GM23338 (cell line): ENCODE measurements at regions not wholly inside any gene's neighbourhood (a gene's known extent, or its start where the extent isn't known, plus 50 kb on each side); places are given as distances from the start of the nearest gene placed in this dataset.

Source experiments
- ATAC-seq: fragments of 200-7000 bp; cut with Tn5 transposase; 3 replicates; pipeline ENCODE4 v1.9.1; 2020
- DNase-seq: peaks from one replicate; pipeline ENCODE4 v3.0.0-alpha.2; 2015; ENCODE audit warnings: low spot score
- H2AFZ ChIP-seq: fragments of 200-600 bp; sonication (generic); 2 replicates; pipeline ENCODE4 v1.8.0; 2016; ENCODE audit warnings: antibody characterized with exemption, mild to moderate bottlenecking, moderate library complexity
- H3F3A ChIP-seq: fragments of 200-600 bp; sonication (generic); replicated peaks from 2 replicates; pipeline ENCODE4 v1.8.0; 2017; ENCODE audit warnings: antibody characterized with exemption, mixed run types, low read depth
- H3K27ac ChIP-seq: fragments of 200-600 bp; sonication (generic); 2 replicates; pipeline ENCODE4 v1.6.1; 2016; ENCODE audit warnings: low read depth
- H3K27me3 ChIP-seq: fragments of 200-600 bp; sonication (generic); 2 replicates; pipeline ENCODE4 v1.8.0; 2016; ENCODE audit warnings: mild to moderate bottlenecking, mixed run types, moderate library complexity; ENCODE audit not compliant: insufficient read depth
- H3K36me3 ChIP-seq: fragments of 200-600 bp; sonication (generic); 2 replicates; pipeline ENCODE4 v1.8.0; 2016; ENCODE audit warnings: mild to moderate bottlenecking; ENCODE audit not compliant: insufficient read depth
- H3K4me1 ChIP-seq: fragments of 200-600 bp; sonication (generic); 2 replicates; pipeline ENCODE4 v1.8.0; 2016; ENCODE audit warnings: mild to moderate bottlenecking, moderate library complexity; ENCODE audit not compliant: insufficient read depth
- H3K4me2 ChIP-seq: fragments of 200-600 bp; sonication (generic); 2 replicates; pipeline ENCODE4 v1.7.1; 2017; ENCODE audit warnings: mixed run types
- H3K4me3 ChIP-seq: fragments of 200-600 bp; sonication (generic); 2 replicates; pipeline ENCODE4 v1.6.1; 2016; ENCODE audit warnings: mixed run types
- H3K79me2 ChIP-seq: fragments of 200-600 bp; sonication (generic); replicated peaks from 2 replicates; pipeline ENCODE4 v1.8.0; 2017; ENCODE audit warnings: mild to moderate bottlenecking; ENCODE audit not compliant: insufficient read depth
- H3K9me2 ChIP-seq: fragments of 200-600 bp; sonication (generic); 2 replicates; pipeline ENCODE4 v1.8.0; 2017; ENCODE audit not compliant: insufficient read depth
- H4K20me1 ChIP-seq: fragments of 200-600 bp; sonication (generic); replicated peaks from 2 replicates; pipeline ENCODE4 v1.8.0; 2017; ENCODE audit warnings: mild to moderate bottlenecking; ENCODE audit not compliant: insufficient read depth
- H3K27ac Mint-ChIP-seq: 2 replicates; pipeline ENCODE4 v1.8.0; 2020; ENCODE audit warnings: inconsistent platforms, mild to moderate bottlenecking, moderate library complexity, mixed read lengths
- H3K27me3 Mint-ChIP-seq: 3 replicates; pipeline ENCODE4 v1.8.0; 2022; ENCODE audit warnings: low read depth, mild to moderate bottlenecking, moderate library complexity, mixed read lengths, inconsistent platforms; ENCODE audit not compliant: insufficient read depth, poor library complexity
- H3K36me3 Mint-ChIP-seq: 3 replicates; pipeline ENCODE4 v1.8.0; 2021; ENCODE audit warnings: low read depth, mild to moderate bottlenecking, inconsistent platforms, moderate library complexity, mixed read lengths
- H3K4me1 Mint-ChIP-seq: 3 replicates; pipeline ENCODE4 v1.8.0; 2020; ENCODE audit warnings: mild to moderate bottlenecking, inconsistent platforms, mixed read lengths
- H3K4me3 Mint-ChIP-seq: 3 replicates; pipeline ENCODE4 v1.8.0; 2021; ENCODE audit warnings: moderate library complexity, mild to moderate bottlenecking, inconsistent platforms, mixed read lengths
- H3K9me3 Mint-ChIP-seq: 3 replicates; pipeline ENCODE4 v1.8.0; 2020; ENCODE audit warnings: moderate library complexity, mild to moderate bottlenecking, inconsistent platforms, mixed read lengths
- EZH2phosphoT487 ChIP-seq: fragments of 200-600 bp; sonication (generic); IDR thresholded peaks from one replicate; pipeline ENCODE4 v1.8.1; 2018; ENCODE audit warnings: antibody characterized with exemption; ENCODE audit not compliant: unreplicated experiment
- JUNB ChIP-seq: IDR thresholded peaks from one replicate; pipeline ENCODE4 v1.6.1; 2016; ENCODE audit warnings: antibody characterized with exemption; ENCODE audit not compliant: unreplicated experiment
- STAT1 ChIP-seq: IDR thresholded peaks from one replicate; pipeline ENCODE4 v1.6.1; 2016; ENCODE audit warnings: antibody characterized with exemption; ENCODE audit not compliant: unreplicated experiment
- TF ChIP-seq, protein P1 (sequence below), 2 experiments: fragments of 200-600 bp in 1 of 2; sonication (generic) in 1 of 2; conservative IDR thresholded peaks; 2 replicates each; pipeline versions ENCODE4 v1.5.1 to v1.6.1; 2016 to 2017; ENCODE audit warnings: antibody characterized with exemption in 2 of 2, low read depth in 2 of 2, mild to moderate bottlenecking in 2 of 2, moderate library complexity in 1 of 2
- TF ChIP-seq, protein P2 (sequence below): IDR thresholded peaks from one replicate; pipeline ENCODE4 v1.6.1; 2018; ENCODE audit warnings: antibody characterized with exemption; ENCODE audit not compliant: unreplicated experiment
- TF ChIP-seq, protein P3 (sequence below): fragments of 250-450 bp; sonication (Bioruptor Pico); IDR thresholded peaks from 2 replicates; pipeline ENCODE4 v1.5.0; 2020; ENCODE audit warnings: mild to moderate bottlenecking, moderate library complexity

DNA sequence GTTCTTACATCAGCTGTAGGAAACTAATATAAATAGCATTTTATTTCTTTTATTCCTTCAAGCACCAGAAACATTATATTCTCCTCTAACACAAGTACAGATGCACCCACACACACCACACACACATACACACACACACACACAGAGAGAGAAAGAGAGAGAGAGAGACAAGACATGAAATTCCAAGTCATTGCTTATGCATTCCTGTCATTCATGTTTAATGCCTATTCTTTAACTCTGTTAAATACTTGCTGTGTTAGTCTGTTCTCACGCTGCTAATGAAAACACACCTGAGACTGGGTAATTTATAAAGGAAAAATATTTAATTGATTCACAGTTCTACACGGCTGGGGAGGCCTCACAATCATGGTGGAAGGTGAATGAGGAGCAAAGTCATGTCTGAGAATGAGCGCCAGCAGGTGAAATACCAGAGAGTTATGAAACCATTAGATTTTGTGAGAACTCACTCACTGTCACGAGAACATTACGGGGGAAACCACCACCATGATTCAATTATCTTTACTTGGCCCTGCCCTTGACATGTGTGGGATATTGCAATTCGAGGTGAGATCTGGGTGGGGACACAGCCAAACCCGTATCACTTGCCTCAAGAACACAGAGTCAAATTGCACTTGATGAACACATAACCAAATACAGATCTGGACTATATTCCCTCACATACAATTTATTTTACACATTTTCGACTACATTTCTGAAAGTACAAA is 1058.1 kb upstream of the TMPRSS15 start:
- Histone ChIP-seq H3K27ac (no peak overlapping the region), H3K36me3 (no peaks in the 10 kb centered on the region), H3K4me1 (no peaks in the 10 kb centered on the region), H3F3A (no peaks in the 10 kb centered on the region), H2AFZ (no peak overlapping the region; the same call in 1 of the 2 replicates), H3K4me2 (no peak overlapping the region), H3K4me3 (no peak overlapping the region), H3K79me2 (no peaks in the 10 kb centered on the region), H3K27me3 (no peaks in the 10 kb centered on the region), H4K20me1 (no peaks in the 10 kb centered on the region), H3K9me2 (peaks cover 8% of the 10 kb centered on the region; the same call in 1 of the 2 replicates)
- Mint-ChIP-seq H3K4me3 (no peak overlapping the region), H3K27me3 (no peaks in the 10 kb centered on the region), H3K4me1 (no peaks in the 10 kb centered on the region), H3K27ac (no peak overlapping the region; the same call in 1 of the 2 replicates), H3K36me3 (peaks cover 5% of the 10 kb centered on the region; the same call in 2 of the 3 replicates), H3K9me3 (no peaks in the 10 kb centered on the region)
- TF ChIP-seq JUNB (no peak), STAT1 (no peak), EZH2phosphoT487 (no peak)
- TF ChIP-seq, protein P1, sequence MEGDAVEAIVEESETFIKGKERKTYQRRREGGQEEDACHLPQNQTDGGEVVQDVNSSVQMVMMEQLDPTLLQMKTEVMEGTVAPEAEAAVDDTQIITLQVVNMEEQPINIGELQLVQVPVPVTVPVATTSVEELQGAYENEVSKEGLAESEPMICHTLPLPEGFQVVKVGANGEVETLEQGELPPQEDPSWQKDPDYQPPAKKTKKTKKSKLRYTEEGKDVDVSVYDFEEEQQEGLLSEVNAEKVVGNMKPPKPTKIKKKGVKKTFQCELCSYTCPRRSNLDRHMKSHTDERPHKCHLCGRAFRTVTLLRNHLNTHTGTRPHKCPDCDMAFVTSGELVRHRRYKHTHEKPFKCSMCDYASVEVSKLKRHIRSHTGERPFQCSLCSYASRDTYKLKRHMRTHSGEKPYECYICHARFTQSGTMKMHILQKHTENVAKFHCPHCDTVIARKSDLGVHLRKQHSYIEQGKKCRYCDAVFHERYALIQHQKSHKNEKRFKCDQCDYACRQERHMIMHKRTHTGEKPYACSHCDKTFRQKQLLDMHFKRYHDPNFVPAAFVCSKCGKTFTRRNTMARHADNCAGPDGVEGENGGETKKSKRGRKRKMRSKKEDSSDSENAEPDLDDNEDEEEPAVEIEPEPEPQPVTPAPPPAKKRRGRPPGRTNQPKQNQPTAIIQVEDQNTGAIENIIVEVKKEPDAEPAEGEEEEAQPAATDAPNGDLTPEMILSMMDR (conservative IDR thresholded peaks at IDR 0.05; ENCODE audit: low read depth in 2 of 2): no peak
- TF ChIP-seq, protein P2, sequence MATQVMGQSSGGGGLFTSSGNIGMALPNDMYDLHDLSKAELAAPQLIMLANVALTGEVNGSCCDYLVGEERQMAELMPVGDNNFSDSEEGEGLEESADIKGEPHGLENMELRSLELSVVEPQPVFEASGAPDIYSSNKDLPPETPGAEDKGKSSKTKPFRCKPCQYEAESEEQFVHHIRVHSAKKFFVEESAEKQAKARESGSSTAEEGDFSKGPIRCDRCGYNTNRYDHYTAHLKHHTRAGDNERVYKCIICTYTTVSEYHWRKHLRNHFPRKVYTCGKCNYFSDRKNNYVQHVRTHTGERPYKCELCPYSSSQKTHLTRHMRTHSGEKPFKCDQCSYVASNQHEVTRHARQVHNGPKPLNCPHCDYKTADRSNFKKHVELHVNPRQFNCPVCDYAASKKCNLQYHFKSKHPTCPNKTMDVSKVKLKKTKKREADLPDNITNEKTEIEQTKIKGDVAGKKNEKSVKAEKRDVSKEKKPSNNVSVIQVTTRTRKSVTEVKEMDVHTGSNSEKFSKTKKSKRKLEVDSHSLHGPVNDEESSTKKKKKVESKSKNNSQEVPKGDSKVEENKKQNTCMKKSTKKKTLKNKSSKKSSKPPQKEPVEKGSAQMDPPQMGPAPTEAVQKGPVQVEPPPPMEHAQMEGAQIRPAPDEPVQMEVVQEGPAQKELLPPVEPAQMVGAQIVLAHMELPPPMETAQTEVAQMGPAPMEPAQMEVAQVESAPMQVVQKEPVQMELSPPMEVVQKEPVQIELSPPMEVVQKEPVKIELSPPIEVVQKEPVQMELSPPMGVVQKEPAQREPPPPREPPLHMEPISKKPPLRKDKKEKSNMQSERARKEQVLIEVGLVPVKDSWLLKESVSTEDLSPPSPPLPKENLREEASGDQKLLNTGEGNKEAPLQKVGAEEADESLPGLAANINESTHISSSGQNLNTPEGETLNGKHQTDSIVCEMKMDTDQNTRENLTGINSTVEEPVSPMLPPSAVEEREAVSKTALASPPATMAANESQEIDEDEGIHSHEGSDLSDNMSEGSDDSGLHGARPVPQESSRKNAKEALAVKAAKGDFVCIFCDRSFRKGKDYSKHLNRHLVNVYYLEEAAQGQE: no peak
- TF ChIP-seq, protein P3, sequence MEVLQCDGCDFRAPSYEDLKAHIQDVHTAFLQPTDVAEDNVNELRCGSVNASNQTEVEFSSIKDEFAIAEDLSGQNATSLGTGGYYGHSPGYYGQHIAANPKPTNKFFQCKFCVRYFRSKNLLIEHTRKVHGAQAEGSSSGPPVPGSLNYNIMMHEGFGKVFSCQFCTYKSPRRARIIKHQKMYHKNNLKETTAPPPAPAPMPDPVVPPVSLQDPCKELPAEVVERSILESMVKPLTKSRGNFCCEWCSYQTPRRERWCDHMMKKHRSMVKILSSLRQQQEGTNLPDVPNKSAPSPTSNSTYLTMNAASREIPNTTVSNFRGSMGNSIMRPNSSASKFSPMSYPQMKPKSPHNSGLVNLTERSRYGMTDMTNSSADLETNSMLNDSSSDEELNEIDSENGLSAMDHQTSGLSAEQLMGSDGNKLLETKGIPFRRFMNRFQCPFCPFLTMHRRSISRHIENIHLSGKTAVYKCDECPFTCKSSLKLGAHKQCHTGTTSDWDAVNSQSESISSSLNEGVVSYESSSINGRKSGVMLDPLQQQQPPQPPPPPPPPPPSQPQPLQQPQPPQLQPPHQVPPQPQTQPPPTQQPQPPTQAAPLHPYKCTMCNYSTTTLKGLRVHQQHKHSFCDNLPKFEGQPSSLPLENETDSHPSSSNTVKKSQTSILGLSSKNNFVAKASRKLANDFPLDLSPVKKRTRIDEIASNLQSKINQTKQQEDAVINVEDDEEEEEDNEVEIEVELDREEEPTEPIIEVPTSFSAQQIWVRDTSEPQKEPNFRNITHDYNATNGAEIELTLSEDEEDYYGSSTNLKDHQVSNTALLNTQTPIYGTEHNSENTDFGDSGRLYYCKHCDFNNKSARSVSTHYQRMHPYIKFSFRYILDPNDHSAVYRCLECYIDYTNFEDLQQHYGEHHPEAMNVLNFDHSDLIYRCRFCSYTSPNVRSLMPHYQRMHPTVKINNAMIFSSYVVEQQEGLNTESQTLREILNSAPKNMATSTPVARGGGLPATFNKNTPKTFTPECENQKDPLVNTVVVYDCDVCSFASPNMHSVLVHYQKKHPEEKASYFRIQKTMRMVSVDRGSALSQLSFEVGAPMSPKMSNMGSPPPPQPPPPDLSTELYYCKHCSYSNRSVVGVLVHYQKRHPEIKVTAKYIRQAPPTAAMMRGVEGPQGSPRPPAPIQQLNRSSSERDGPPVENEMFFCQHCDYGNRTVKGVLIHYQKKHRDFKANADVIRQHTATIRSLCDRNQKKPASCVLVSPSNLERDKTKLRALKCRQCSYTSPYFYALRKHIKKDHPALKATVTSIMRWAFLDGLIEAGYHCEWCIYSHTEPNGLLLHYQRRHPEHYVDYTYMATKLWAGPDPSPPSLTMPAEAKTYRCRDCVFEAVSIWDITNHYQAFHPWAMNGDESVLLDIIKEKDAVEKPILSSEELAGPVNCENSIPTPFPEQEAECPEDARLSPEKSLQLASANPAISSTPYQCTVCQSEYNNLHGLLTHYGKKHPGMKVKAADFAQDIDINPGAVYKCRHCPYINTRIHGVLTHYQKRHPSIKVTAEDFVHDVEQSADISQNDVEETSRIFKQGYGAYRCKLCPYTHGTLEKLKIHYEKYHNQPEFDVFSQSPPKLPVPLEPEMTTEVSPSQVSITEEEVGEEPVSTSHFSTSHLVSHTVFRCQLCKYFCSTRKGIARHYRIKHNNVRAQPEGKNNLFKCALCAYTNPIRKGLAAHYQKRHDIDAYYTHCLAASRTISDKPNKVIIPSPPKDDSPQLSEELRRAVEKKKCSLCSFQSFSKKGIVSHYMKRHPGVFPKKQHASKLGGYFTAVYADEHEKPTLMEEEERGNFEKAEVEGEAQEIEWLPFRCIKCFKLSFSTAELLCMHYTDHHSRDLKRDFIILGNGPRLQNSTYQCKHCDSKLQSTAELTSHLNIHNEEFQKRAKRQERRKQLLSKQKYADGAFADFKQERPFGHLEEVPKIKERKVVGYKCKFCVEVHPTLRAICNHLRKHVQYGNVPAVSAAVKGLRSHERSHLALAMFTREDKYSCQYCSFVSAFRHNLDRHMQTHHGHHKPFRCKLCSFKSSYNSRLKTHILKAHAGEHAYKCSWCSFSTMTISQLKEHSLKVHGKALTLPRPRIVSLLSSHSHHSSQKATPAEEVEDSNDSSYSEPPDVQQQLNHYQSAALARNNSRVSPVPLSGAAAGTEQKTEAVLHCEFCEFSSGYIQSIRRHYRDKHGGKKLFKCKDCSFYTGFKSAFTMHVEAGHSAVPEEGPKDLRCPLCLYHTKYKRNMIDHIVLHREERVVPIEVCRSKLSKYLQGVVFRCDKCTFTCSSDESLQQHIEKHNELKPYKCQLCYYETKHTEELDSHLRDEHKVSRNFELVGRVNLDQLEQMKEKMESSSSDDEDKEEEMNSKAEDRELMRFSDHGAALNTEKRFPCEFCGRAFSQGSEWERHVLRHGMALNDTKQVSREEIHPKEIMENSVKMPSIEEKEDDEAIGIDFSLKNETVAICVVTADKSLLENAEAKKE (CRISPR knock-in tag): no peak
- ATAC-seq: no peak
- DNase-seq: no peak
